SK-N-DZ (cell line): ENCODE measurements at regions not wholly inside any gene's neighbourhood (a gene's known extent, or its start where the extent isn't known, plus 50 kb on each side); places are given as distances from the start of the nearest gene placed in this dataset.
A peak's percentile ranks its signal among the peaks of the same experiment; 100 is the strongest.

Experiments
- DNase-seq: peaks from one replicate; pipeline ENCODE4 v3.0.0-alpha.2; 2015; ENCODE audit warnings: low spot score

- no peak for DNase-seq
Observed at GRCh38 chr3:170753421-170754310, 116.3 kb downstream of the RPL22L1 start.

GRCh38 chr3:170752571-170753155 lies 117.3 kb downstream of the RPL22L1 start:
- no peak for DNase-seq

- no peak for DNase-seq
Observed at GRCh38 chr3:170751899-170752293, 118.1 kb downstream of the RPL22L1 start.

- DNase-seq = no peak
Observed at GRCh38 chr3:170751083-170751898, 118.7 kb downstream of the RPL22L1 start.

GRCh38 chr3:170750478-170750830 lies 119.5 kb downstream of the RPL22L1 start:
- DNase-seq = no peak

- peak; percentile 37 for DNase-seq
Observed at GRCh38 chr3:170749765-170750477, 120.1 kb downstream of the RPL22L1 start.

- DNase-seq = no peak
Observed at GRCh38 chr3:170749185-170749584, 120.8 kb downstream of the RPL22L1 start.

GRCh38 chr3:170746175-170746942 lies 123.6 kb downstream of the RPL22L1 start:
- no peak for DNase-seq

GRCh38 chr3:170745211-170745718 lies 124.7 kb downstream of the RPL22L1 start:
- no peak for DNase-seq

- no peak for DNase-seq
Observed at GRCh38 chr3:170741756-170742529, 128.1 kb downstream of the RPL22L1 start.

GRCh38 chr3:170740726-170741591 lies 129.0 kb downstream of the RPL22L1 start:
- DNase-seq = no peak

GRCh38 chr3:170740285-170740684 lies 129.7 kb downstream of the RPL22L1 start:
- DNase-seq = no peak

- DNase-seq = no peak
Observed at GRCh38 chr3:170739410-170739809, 130.6 kb downstream of the RPL22L1 start.

- no peak for DNase-seq
Observed at GRCh38 chr3:170738766-170739165, 131.2 kb downstream of the RPL22L1 start.

- no peak for DNase-seq
Observed at GRCh38 chr3:170737498-170738162, 132.4 kb downstream of the RPL22L1 start.

- no peak for DNase-seq
Observed at GRCh38 chr3:170735821-170736220, 134.2 kb downstream of the RPL22L1 start.

- DNase-seq = no peak
Observed at GRCh38 chr3:170734735-170735065, 135.3 kb downstream of the RPL22L1 start.

GRCh38 chr3:170734043-170734734 lies 135.8 kb downstream of the RPL22L1 start:
- no peak for DNase-seq
